ENCODE measurements at regions not wholly inside any gene's neighbourhood (a gene's known extent, or its start where the extent isn't known, plus 50 kb on each side); places are given as distances from the start of the nearest gene placed in this dataset.

DNA sequence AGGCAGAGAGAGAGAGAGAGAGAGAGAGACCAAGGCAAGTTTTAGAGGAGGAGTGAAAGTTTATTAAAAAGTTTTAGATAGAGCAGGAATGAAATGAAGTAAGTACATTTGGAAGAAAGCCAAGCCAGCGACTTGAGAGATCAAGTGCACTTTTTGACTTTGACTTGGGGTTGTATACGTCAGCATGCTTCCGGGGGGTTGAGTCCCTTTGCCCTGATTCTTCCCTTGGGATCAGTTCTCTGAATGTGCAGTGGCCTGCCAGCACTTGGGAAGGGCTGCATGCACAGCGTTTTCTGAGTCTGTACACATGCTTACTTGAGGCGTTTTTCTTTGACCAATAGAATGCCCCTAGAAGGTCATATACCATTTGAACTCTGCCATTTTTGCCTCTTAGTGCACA lies 400.5 kb downstream of the PDGFC start:
- TF ChIP-seq, protein P1, sequence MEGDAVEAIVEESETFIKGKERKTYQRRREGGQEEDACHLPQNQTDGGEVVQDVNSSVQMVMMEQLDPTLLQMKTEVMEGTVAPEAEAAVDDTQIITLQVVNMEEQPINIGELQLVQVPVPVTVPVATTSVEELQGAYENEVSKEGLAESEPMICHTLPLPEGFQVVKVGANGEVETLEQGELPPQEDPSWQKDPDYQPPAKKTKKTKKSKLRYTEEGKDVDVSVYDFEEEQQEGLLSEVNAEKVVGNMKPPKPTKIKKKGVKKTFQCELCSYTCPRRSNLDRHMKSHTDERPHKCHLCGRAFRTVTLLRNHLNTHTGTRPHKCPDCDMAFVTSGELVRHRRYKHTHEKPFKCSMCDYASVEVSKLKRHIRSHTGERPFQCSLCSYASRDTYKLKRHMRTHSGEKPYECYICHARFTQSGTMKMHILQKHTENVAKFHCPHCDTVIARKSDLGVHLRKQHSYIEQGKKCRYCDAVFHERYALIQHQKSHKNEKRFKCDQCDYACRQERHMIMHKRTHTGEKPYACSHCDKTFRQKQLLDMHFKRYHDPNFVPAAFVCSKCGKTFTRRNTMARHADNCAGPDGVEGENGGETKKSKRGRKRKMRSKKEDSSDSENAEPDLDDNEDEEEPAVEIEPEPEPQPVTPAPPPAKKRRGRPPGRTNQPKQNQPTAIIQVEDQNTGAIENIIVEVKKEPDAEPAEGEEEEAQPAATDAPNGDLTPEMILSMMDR (IDR thresholded peaks at IDR 0.05 in 4 of 5, conservative IDR thresholded peaks at IDR 0.05 in 1 of 5) = no peak
- TF ChIP-seq POLR2A (IDR thresholded peaks at IDR 0.05) = no peak

All from gastrocnemius medialis (tissue), 4 donors.